GM18909 (cell line): ENCODE measurements at regions not wholly inside any gene's neighbourhood (a gene's known extent, or its start where the extent isn't known, plus 50 kb on each side); places are given as distances from the start of the nearest gene placed in this dataset.

Experiments
- ATAC-seq: cut with Tn5 transposase; IDR thresholded peaks from one replicate; pipeline ENCODE4 v1.9.1; 2021; ENCODE audit warnings: mild to moderate bottlenecking; ENCODE audit not compliant: unreplicated experiment, poor library complexity

GRCh38 chr2:236317938-236318396 is 53.8 kb upstream of the ASB18 start:
- ATAC-seq = no peak

DNA sequence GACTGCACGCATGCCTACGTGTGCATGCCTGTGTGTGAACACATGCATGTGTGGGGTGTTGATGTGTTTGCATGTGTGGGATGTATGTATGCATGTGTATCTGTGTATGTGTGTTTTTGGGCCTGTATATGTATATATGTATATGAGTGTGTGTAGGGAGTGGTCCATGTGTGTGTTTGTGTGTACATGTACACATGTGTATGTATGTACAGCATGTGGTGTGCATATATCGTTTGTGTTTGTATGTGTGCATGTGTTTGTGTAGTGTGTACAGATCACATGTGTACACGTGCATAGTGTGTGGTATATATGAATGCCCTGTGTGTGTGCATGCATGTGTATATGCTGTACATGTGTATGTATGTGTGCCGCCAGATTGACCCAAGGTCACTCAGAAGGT is 54.2 kb upstream of the ASB18 start:
- no peak for ATAC-seq

DNA sequence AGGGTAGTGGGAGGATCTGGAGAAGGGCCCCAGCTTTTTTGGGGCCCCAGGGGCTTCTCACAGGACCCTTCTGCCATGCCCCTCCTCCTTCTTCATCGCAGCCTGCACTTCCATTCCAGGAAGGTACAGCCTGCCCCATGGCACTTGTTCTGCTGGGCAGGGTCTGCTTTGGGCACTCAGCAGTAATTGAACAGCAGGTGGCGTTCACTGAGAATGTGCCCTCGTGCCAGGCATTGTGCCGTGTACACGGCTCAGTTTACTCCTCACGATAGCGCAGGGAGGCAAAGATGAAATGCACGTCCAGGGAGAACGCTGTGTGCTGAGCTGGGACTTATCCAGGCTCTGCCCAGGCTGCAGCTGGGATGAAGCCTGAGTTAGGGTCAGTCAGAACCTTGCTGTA is 54.8 kb upstream of the ASB18 start:
- ATAC-seq = no peak

DNA sequence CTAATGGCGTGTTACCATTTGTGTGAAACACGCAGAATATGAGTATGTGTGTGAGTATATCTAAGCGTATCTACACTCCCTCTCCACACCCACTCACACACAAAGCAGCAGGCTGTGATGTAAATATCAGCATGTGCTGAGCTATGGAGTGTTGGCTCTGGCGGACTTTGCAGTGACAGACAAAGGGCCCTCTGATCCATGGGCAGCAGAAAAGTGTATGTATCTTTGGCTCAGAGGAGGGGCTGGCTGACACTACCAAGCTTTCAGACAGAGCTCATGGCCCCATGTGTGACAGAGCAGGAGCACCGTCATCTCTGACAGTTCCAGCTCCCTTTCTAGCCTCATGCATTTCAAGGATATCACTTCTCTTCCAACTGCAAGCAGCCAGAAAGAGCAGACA is 57.2 kb upstream of the ASB18 start:
- no peak for ATAC-seq

- no peak for ATAC-seq
Observed at GRCh38 chr2:236333417-236334121, 69.4 kb upstream of the ASB18 start.

GRCh38 chr2:236334122-236334876 is 70.1 kb upstream of the ASB18 start:
- no peak for ATAC-seq

DNA sequence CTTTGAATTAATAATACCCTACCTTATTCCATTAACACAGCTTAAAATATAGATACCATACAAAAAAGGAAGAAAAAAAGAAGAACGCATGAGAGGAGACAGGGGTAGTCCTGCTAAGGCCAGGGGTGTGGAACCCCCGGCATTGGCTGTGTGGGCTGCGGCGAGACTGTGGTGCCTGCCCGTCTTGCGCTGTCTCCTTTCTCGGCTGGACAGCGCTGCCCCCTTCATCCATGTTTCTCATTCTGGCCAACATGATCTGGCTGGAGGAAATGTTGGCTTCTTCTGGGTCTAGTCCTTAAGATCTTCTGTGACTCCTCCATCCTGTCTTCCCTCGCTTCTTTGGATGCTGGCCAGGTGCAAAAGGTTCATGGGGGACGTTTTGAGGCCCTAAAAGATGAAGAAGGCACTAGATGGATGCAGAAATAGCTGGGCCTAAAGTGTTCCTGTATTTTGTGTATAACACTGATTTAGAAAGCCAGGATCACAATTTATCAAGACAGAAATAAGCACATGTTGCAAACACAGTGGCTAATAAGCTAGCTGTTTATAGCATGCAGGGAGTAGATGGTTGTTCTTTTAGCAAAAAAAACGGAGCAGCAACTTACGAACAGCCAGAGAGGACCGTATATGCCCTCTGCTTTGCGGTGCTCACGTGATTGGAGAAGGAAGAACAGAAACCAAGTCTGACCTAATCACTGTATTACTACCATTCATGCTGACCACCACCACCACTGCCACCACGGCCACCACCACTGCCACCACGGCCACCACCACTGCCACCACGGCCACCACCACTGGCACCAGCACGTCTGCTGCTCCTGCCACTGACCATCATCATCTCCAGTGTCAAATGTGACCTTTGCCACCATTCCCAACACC is 71.7 kb upstream of the ASB18 start:
- no peak for ATAC-seq

GRCh38 chr2:236336575-236337464 is 72.6 kb upstream of the ASB18 start:
- ATAC-seq = no peak

GRCh38 chr2:236337465-236338325 is 73.5 kb upstream of the ASB18 start:
- ATAC-seq = no peak

- ATAC-seq = no peak
Observed at GRCh38 chr2:236338495-236339184, 74.4 kb upstream of the ASB18 start.

DNA sequence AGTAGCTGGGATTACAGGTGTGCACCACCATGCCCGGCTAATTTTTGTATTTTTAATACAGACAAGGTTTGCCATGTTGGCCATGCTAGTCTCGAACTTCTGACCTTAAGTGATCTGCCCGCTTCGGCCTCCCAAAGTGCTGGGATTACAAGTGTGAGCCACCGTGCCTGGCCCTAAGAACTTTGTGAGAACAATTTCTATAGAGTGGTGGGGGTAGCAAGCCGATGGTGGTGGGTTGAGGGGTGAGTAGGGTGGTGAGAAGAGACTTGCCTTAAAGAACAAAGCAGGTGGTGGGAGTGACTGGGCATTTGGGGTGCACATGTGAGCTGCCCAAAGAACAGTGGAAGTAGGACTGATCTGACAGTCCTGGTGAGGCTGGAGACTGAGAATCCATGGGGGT is 76.0 kb upstream of the ASB18 start:
- ATAC-seq = no peak

DNA sequence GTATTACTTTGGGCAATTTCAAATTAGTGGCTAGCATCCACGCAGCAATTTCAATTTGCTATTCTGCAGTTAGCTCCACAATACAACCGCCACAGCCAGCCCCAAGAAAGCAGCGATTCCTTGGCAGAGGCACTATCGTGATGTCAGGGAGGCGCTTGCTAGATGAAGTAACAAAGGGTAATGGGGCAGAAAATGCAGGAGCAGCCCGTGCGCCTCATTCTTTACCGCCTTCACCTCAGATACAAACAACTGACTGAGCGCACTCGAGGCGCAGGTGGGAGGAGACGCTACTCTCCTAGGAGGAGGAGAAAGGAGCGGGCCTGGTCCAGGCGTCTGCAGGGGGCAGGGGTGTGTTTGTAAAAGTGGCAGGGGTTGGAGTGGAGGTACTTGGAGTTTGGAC is 76.9 kb upstream of the ASB18 start:
- no peak for ATAC-seq

- no peak for ATAC-seq
Observed at GRCh38 chr2:236341721-236342120, 77.5 kb upstream of the ASB18 start.

- ATAC-seq = no peak
Observed at GRCh38 chr2:236342507-236342906, 78.3 kb upstream of the ASB18 start.

DNA sequence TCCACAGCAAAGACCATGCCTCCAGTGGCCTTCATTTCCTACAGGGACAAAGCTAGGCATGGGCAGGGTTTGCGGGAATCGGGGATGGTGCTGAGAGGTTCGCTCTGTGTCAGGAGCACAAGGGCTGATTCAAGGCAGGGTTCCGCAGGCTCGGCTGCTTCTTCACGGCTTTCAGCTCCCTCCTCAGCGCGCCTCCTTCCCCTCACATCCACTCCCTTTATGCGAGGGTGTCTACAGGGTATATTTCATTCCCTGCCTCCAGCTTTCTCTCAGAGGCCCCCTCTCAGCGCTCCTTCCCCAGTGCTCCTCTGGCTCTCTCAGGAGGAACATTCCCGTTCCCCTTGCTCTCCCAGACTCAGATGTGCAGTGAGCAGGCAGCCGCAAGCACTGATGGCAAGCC is 78.7 kb upstream of the ASB18 start:
- ATAC-seq = no peak

- no peak for ATAC-seq
Observed at GRCh38 chr2:236343400-236344161, 79.4 kb upstream of the ASB18 start.

DNA sequence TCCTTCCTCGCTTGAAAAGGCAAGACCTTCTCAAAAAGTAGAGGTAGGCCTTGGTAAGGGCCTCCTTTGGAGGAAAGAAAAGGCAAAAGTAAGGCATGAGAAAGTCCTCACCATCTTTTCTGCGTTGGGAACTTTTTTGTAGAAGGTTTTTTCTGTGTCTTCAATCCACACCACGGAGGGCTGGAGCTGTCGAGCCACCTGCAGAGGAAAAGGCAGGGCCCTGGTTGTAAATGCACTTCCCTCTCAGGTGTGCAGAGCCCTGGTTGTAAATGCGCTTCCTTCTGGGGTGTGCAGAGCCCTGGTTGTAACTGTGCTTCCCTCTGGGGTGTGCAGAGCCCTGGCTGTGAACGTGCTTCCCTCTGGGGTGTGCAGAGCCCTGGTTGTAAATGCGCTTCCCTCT is 80.2 kb upstream of the ASB18 start:
- ATAC-seq = no peak
